GM10266 (cell line): ENCODE measurements at regions not wholly inside any gene's neighbourhood (a gene's known extent, or its start where the extent isn't known, plus 50 kb on each side); places are given as distances from the start of the nearest gene placed in this dataset.
"Not testable (repeated sequence)": the region's sequence is repeated elsewhere in the genome, so short reads cannot be mapped to it uniquely, and the experiment has no call there.

ENCODE experiments used
- DNase-seq: peaks from one replicate; pipeline ENCODE4 v3.0.0; 2012; ENCODE audit errors: extremely low spot score
- CTCF ChIP-seq: IDR thresholded peaks from 2 replicates; pipeline ENCODE4 v1.5.1; 2012; ENCODE audit warnings: mild to moderate bottlenecking, low read depth; ENCODE audit not compliant: control insufficient read depth, insufficient read depth; ENCODE audit errors: missing control alignments

DNA sequence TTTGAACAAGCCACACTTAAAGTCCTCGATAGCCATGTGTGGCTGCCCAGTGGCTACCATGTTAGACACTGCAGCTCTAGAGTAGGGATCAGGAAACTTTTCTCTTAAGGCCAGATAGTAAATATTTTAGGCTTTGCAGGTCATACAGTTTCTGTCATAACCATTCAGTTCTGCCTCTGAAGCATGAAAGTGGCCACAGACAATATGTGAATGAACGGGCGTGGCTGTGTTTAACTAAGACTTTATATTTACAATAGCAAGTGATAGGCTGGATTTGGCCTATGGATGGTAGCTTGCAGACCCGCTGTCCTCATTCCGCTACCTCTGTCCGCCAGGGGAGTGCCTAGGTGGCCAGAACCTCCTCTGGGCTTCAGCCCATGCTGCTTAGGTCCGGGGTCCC, 204.6 kb downstream of the LIPI start:
- not testable (repeated sequence) for DNase-seq

DNA sequence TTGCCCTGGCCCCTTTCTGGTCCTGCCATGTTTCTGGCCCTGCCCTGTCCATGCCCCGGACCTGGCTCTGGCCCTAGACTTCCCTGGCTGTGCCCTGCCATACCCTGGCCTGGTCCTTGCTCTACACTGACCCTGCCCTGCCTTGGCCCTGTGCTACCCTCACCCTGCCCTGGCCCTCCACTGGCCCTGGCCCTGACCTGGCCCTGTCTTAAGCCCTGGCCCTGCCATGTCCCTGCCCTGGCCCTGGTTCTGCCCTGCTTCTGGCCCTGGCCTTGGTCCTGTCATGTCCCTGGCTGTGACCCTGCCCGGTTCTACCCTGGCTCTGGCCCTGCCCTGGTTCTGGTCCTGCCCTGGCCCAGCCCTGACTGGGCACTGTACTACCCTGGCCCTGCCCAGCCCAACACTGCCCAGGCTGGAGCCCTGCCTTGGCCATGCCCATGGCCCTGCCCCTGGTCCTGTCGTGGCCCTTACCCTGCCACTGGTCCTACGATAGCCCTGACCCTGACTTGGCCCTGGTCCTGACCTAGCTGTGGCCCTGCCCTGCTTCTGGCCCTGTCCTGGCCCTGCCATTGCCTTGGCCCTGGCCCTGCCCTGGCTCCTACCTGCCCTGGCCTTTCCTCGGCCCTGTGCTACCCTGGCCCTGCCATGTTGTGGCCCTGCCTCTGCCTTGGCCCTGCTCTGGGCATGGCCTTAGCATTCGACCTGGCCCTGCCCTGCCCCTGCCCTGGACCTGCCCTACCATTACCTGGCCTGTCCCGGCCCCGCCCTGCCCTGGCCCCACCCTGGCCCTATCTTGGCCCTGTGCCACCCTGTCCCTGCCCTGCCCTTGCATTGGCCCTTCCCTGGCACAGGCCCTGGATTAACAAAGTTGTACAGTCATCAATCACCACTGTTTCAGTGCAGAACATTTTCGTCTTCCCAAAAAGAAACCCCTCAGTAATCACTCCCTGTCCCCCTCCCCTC, 223.5 kb downstream of the LIPI start:
- DNase-seq: not testable (repeated sequence)

GRCh38 chr21:13985865-13986863, 224.6 kb downstream of the LIPI start:
- not testable (repeated sequence) for DNase-seq

- DNase-seq: not testable (repeated sequence)
These were observed 225.5 kb downstream of the LIPI start for GRCh38 chr21:13985137-13985864.

DNA sequence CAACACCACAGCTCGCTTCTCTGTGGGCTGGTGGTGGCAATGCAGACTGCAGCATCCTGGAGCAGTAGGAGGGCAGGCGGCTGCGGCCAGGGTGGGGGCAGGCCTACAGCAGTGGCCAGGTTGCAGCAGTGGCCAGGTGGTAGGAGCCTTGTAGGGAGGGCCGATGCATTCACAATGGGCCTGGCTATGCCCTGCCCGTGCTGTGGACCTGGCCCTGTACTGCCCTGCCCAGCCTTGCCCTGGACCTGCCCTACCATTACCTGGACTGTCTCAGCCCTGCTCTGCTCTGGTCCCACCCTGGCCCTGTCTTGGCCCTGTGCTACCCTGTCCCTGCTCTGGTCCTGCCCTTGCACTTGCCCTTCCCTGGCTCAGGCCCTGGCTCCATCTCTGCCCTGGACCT, 226.0 kb downstream of the LIPI start:
- not testable (repeated sequence) for DNase-seq

DNA sequence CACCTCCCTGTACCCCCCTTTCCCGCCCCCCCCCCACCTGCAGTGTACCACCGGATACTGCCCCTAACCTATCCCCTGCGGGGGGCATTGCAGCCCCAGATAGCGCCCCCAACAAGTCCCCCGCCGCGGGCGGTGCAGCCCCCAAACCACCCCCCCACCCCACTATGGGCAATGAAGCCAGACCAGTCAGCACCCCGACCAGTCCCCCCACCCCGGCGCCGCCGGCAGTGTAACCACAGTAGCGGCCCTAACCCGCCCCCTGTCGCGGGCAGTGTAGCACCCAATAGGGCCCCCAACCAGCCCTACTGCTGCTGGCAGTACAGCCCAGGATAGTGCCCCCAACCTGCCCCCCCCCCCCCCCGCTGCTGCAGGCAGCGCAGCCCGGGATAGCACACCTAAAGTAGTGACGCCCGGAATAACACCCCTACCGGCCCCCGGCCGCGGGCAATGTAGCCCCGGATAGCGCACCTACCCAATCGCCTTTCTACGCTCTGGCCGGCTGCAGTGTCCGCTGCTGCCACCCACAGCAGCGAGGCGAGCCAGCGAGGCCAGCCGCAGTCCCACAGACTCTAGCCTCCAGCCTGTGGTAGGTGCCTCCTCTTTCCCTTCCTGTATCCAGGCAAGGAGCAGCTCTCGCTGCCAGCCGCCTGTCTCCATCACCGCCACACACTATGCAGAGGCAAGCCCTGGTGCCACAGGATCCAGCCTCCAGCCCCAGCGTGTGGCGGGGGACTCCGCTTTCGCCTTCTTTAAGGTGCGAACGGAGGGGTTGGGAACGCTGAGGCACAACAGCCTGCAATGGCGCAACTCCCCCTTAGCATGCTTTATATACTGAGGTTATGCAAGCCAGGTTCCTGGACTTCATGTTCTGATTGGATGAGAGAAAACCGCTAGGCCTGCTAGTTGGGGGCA, 229.3 kb downstream of the LIPI start:
- not testable (repeated sequence) for DNase-seq

DNA sequence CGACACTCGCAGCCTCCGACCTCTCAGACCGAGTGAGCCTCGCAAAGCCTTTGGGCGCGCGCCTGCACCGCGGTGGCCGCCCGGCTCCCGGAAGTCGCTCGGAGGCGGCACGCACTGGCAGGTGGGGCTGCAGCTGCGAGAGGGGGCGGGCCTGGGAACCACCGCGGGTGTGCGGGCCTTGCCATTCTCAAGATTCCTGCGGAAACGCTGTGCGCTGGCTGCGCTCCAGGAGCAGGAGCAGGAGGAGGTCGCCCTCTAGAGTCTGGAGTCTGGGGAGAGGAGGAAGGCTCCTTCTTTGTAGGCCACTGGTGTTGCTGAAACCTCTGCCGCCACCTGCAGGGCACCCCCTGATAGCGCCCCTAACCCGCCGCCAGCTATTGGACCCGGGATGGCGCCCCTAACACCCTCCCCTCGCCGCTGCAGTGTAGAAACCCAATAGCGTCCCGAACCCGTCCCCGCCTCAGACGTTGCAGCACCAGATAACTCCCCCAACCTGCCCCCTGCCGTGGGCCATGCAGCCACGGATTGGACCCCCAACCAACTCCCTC, 230.6 kb downstream of the LIPI start:
- DNase-seq: peak; percentile 3

DNA sequence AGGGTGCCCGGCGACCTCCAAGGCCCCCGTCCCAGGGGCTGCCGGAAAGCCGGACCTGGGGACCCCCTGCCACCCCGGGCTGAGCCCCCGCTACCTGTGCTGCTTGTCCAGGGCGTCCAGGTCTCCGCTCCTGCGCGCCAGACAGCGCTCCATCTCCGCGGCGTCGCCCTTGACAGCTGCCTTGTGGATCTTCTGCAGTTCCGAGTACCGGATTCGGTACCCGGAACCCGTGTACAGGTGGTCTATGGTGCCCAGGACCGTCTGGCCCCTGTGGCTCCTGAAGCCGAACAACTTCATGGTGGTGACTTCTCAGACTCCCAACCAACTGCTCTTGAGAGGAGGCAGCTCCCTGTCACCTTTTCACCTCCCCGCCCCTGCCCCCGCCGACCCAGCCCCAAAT, 231.1 kb downstream of the LIPI start:
- DNase-seq: not testable (repeated sequence)

- not testable (repeated sequence) for DNase-seq
These were observed 236.2 kb downstream of the LIPI start for GRCh38 chr21:13974582-13974981.

- not testable (repeated sequence) for DNase-seq
These were observed 240.9 kb downstream of the LIPI start for GRCh38 chr21:13969853-13970252.

DNA sequence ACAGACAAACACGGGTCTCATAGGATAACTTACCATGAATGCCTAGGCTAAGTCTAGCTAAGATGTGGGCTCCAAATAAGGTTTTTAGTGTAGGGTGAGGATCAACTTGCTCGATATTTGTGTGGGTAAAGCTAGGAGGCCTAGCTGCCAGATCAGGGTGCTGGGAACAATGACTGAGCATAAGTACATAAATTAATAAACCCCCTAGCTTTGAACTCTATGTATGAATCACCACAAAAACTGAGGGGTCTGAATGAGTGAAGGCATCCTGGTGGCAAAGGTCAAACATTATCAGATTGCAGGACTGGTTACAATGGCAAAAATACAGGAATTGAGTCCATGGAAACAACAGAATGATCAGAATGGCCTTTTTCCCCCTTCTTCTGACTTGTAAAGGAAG, 241.8 kb downstream of the LIPI start:
- not testable (repeated sequence) for DNase-seq

GRCh38 chr21:13963259-13963658, 247.5 kb downstream of the LIPI start:
- DNase-seq: not testable (repeated sequence)

DNA sequence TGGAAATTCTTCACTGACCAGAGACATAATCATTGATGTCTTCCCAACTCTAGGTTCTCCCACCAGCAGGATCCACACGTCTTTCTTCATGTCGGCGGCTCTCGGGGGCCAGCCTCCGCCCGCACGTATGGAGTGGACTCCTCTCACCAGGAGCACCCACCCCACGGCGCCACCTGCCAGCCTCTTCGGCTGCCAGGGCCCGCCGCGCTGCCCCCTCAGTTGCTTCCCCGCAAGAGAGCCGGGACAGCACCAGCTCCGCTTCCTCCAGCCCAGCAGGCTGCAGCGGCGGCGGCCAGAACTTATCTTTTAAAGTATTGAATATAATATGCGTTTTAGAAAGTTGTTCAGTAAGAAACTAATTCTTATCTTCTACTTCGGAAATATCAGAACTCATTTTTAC, 273.5 kb downstream of the LIPI start:
- DNase-seq: no peak

DNA sequence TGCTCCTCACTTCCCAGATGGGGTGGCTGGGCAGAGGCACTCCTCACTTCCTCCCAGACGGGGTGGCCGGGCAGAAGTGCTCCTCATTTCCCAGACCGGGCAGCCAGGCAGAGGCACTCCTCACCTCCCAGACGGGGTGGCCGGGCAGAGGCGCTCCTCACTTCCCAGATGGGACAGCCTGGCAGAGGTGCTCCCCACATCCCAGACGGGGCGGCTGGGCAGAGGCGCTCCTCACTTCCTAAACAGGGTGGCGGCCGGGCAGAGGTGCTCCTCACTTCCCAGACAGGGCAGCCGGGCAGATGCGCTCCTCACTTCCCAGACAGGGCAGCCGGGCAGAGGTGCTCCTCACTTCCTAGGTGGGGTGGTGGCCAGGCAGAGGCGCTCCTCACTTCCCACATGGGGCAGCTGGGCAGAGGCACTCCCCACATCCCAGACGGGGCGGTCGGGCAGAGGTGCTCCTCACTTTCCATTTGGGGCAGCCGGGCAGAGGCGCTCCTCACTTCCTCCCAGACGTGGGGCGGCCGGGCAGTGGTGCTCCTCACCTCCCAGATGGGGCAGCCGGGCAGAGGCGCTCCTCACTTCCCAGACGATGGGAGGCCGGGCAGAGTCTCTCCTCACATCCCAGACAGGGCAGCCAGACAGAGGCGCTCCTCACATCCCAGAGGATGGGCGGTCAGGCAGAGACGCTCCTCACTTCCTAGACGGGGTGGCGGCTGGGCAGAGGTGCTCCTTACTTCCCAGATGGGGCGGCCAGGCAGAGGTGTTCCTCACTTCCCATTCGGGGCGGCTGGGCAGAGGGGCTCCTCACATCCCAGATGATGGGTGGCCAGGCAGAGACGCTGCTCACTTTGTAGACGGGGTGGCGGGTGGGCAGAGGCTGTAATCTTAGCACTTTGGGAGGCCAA, 274.5 kb downstream of the LIPI start:
- DNase-seq: not testable (repeated sequence)

More for the DNA sequence above, 273.5 kb downstream of the LIPI start:
- TF ChIP-seq CTCF: no peak

DNA sequence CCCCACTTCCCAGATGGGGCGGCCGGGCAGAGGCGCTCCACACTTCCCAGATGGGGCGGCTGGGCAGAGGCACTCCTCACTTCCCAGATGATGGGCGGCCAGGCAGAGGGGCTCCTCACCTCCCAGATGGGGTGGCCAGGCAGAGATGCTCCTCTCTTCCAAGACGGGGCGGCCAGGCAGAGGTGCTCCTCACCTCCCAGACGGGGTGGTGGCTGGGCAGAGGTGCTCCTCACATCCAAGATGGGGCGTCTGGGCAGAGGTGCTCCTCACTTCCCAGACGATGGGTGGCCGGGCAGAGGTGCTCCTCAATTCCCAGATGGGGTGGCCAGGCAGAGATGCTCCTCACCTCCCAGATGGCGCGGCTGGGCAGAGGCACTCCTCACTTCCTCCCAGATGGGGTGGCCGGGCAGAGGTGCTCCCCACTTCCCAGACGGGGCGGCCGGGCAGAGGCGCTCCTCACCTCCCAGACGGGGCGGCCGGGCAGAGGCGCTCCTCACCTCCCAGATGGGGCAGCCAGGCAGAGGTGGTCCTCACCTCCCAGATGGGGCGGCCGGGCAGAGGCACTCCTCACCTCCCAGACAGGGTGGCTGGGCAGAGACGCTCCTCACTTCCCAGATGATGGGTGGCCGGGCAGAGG, 275.2 kb downstream of the LIPI start:
- not testable (repeated sequence) for DNase-seq

GRCh38 chr21:13934887-13935342, 275.8 kb downstream of the LIPI start:
- DNase-seq: not testable (repeated sequence)
